IMR-90 (cell line): ENCODE measurements at regions not wholly inside any gene's neighbourhood (a gene's known extent, or its start where the extent isn't known, plus 50 kb on each side); places are given as distances from the start of the nearest gene placed in this dataset.

Experiments used
- ATAC-seq: fragments of 200-7000 bp; cut with Tn5 transposase; 2 replicates; pipeline ENCODE4 v1.9.1; 2020; ENCODE audit warnings: low read depth, mild to moderate bottlenecking, moderate library complexity
- BruUV-seq: library from RNA; stranded (reverse); fragments of 400-500 nt; replicated peaks from 2 replicates; lab custom pipeline; 2021; lab: Mats Ljungman, UMichigan
- CTCF ChIA-PET: fragments of 300-600 bp; formaldehyde crosslinking; extraction: SDS; loops from one replicate; lab custom pipeline; 2021; ENCODE audit warnings: antibody characterized with exemption; lab: Yijun Ruan, JAX
- POLR2A ChIA-PET: fragments of 300-600 bp; sonication (Branson Sonifier 250); formaldehyde crosslinking; loops from one replicate; lab custom pipeline; 2022; ENCODE audit warnings: antibody characterized with exemption; ENCODE audit not compliant: unreplicated experiment; lab: Charles Lee
- DNase-seq: peaks from one replicate; pipeline ENCODE4 v3.0.0; 2013
- H2AFZ ChIP-seq: replicated peaks from 2 replicates; pipeline ENCODE3; 2013; ENCODE audit warnings: low read length, mild to moderate bottlenecking; ENCODE audit not compliant: poor library complexity
- H2AK5ac ChIP-seq: 2 replicates; pipeline ENCODE4 v1.6.1; 2013; ENCODE audit warnings: low read depth, low read length, inconsistent platforms
- H2AK9ac ChIP-seq: replicated peaks from 2 replicates; pipeline ENCODE3; 2013; ENCODE audit warnings: mild to moderate bottlenecking, low read depth, low read length, moderate library complexity; ENCODE audit not compliant: poor library complexity
- H2BK120ac ChIP-seq: 2 replicates; pipeline ENCODE4 v1.6.1; 2013; ENCODE audit warnings: low read depth, low read length, inconsistent platforms
- H2BK15ac ChIP-seq: 3 replicates; pipeline ENCODE4 v1.6.1; 2013; ENCODE audit warnings: low read depth, low read length, inconsistent platforms
- H2BK20ac ChIP-seq: 2 replicates; pipeline ENCODE4 v1.6.1; 2013; ENCODE audit warnings: low read depth, mild to moderate bottlenecking, inconsistent platforms, low read length, moderate library complexity
- H2BK5ac ChIP-seq: 2 replicates; pipeline ENCODE4 v1.6.1; 2013; ENCODE audit warnings: mild to moderate bottlenecking, low read depth, low read length, inconsistent platforms; ENCODE audit not compliant: poor library complexity, severe bottlenecking
- H3K14ac ChIP-seq: replicated peaks from 2 replicates; pipeline ENCODE4 v1.6.1; 2013; ENCODE audit warnings: low read depth, low read length, inconsistent platforms
- H3K18ac ChIP-seq: 2 replicates; pipeline ENCODE4 v1.6.1; 2013; ENCODE audit warnings: low read depth, low read length, control low read depth
- H3K23ac ChIP-seq: 2 replicates; pipeline ENCODE4 v1.6.1; 2013; ENCODE audit warnings: low read depth, low read length, inconsistent platforms
- H3K27ac ChIP-seq: 2 replicates; pipeline ENCODE4 v1.5.1; 2013; ENCODE audit warnings: mild to moderate bottlenecking, control low read depth, low read length; ENCODE audit not compliant: insufficient read depth
- H3K27me3 ChIP-seq: 2 replicates; pipeline ENCODE4 v1.6.1; 2013; ENCODE audit warnings: low read length; ENCODE audit not compliant: control insufficient read depth, insufficient read depth
- H3K36me3 ChIP-seq: 2 replicates; pipeline ENCODE4 v1.6.1; 2013; ENCODE audit warnings: low read length, mixed read lengths; ENCODE audit not compliant: control insufficient read depth, insufficient read depth
- H3K4ac ChIP-seq: 2 replicates; pipeline ENCODE4 v1.6.1; 2013; ENCODE audit warnings: low read depth, low read length, inconsistent platforms
- H3K4me1 ChIP-seq: 2 replicates; pipeline ENCODE4 v1.6.1; 2013; ENCODE audit warnings: low read length, mixed read lengths; ENCODE audit not compliant: control insufficient read depth, insufficient read depth
- H3K4me2 ChIP-seq: 2 replicates; pipeline ENCODE4 v1.6.1; 2013; ENCODE audit warnings: low read depth, mild to moderate bottlenecking, control low read depth, low read length, moderate library complexity
- H3K4me3 ChIP-seq: 2 replicates; pipeline ENCODE4 v1.5.1; 2013; ENCODE audit warnings: low read depth, mild to moderate bottlenecking, control low read depth, low read length, moderate library complexity; ENCODE audit not compliant: insufficient read depth
- H3K56ac ChIP-seq: 2 replicates; pipeline ENCODE4 v1.6.1; 2013; ENCODE audit warnings: low read length, inconsistent platforms; ENCODE audit not compliant: insufficient read depth; ENCODE audit errors: extremely low read depth
- H3K79me1 ChIP-seq, 2 experiments: 2 replicates each; pipeline ENCODE4 v1.6.1; 2013; ENCODE audit warnings: low read length in 2 of 2, inconsistent platforms in 1 of 2, low read depth in 1 of 2
- H3K9ac ChIP-seq: 2 replicates; pipeline ENCODE4 v1.6.1; 2013; ENCODE audit warnings: low read depth, low read length, control low read depth
- H3K9me1 ChIP-seq: 2 replicates; pipeline ENCODE4 v1.6.1; 2013; ENCODE audit warnings: low read length, inconsistent platforms; ENCODE audit not compliant: insufficient read depth
- H3K9me3 ChIP-seq: 2 replicates; pipeline ENCODE4 v1.6.1; 2013; ENCODE audit warnings: low read length; ENCODE audit not compliant: control insufficient read depth, insufficient read depth
- H4K20me1 ChIP-seq: 2 replicates; pipeline ENCODE4 v1.6.1; 2013; ENCODE audit warnings: low read length, inconsistent platforms; ENCODE audit not compliant: insufficient read depth
- H4K5ac ChIP-seq: 2 replicates; pipeline ENCODE4 v1.6.1; 2013; ENCODE audit warnings: mild to moderate bottlenecking, low read depth, low read length, control low read depth
- H4K8ac ChIP-seq, 2 experiments: 2 replicates each; pipeline ENCODE4 v1.6.1; 2013; ENCODE audit warnings: low read depth in 2 of 2, low read length in 2 of 2, control low read depth in 1 of 2, inconsistent platforms in 1 of 2
- H4K91ac ChIP-seq: 2 replicates; pipeline ENCODE4 v1.6.1; 2013; ENCODE audit warnings: low read depth, low read length, inconsistent platforms; ENCODE audit not compliant: insufficient read depth
- WGBS, 2 experiments: methylation state at CpG; one replicate each; pipeline versions ENCODE4 v1.1.5 to v1.1.7; 2013; ENCODE audit warnings: missing lambda C conversion rate in 2 of 2; ENCODE audit not compliant: insufficient read length in 1 of 2; ENCODE audit errors: extremely low coverage in 2 of 2; 5-methylcytosine and 5-hydroxymethylcytosine counted together
- dilution Hi-C: fragments of 300-500 bp; cut with HindIII; formaldehyde crosslinking; loops from one replicate; pipeline ENCODE4 v1.14.3; 2018; ENCODE audit warnings: low sequenced_read_pairs; ENCODE audit not compliant: unreplicated experiment
- in situ Hi-C: fragments of 300-500 bp; cut with MboI; formaldehyde crosslinking; loops from 3 replicates; pipeline ENCODE4 v1.14.3; 2019; ENCODE audit warnings: low sequenced_read_pairs, inconsistent platforms, mixed read lengths
- intact Hi-C: fragments of 100-400 bp; cut with micrococcal nuclease; formaldehyde crosslinking; loops from 2 replicates; pipeline ENCODE4 v1.10.0; 2022
- TF ChIP-seq, protein P1 (sequence below): fragments of 150-350 bp; IDR thresholded peaks from 2 replicates; pipeline ENCODE4 v1.6.1; 2017; ENCODE audit warnings: mild to moderate bottlenecking, antibody characterized with exemption, low read length, low read depth

DNA sequence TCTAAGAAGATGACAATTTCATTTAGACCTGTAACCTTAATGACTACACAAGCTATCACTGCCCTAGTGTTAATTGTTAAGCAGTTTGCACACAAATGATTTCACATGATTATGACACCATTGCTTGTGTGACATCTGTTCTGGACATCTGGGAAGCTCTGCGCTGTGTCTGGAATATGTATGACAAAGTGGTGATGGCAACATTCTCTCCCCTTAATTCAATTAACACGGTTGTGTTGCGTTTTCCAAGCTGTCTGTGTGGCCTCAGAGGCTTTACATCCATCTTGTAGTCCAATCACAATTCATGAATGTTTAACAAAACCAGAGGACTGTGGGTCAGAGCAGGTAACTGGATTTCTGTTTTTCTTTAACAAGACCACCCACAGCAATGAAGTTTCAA, 204.4 kb downstream of the COG6 start:
- no peak overlapping the region for H3K9ac ChIP-seq
- POLR2A ChIA-PET: no interaction called here
- H3K4me2 ChIP-seq: no peak overlapping the region
- BruUV-seq: no TSS peak
- no peak overlapping the region for H3K4ac ChIP-seq
- ATAC-seq (no peak), DNase-seq (no peak)
- no peak overlapping the region for H4K8ac ChIP-seq
- no peak overlapping the region for H2AK9ac ChIP-seq
- dilution Hi-C loops: no loop called here
- H3K56ac ChIP-seq: no peak overlapping the region
- no peak overlapping the region for H4K91ac ChIP-seq
- no peak overlapping the region for H3K4me3 ChIP-seq
- H2AK5ac ChIP-seq: no peak overlapping the region
- H2BK5ac ChIP-seq: no peak overlapping the region
- no peak overlapping the region for H3K27ac ChIP-seq
- no peaks in the 10 kb centered on the region; the same call in 1 of the 2 replicates for H3K27me3 ChIP-seq
- no peaks in the 10 kb centered on the region for H3K9me1 ChIP-seq
- H2BK20ac ChIP-seq: no peak overlapping the region
- no peak overlapping the region for H2BK15ac ChIP-seq
- no peak overlapping the region for H4K5ac ChIP-seq
- no peak overlapping the region for H3K23ac ChIP-seq
- no peak overlapping the region for H3K14ac ChIP-seq
- no peak overlapping the region for H3K18ac ChIP-seq
- intact Hi-C loops: no loop called here
- TF ChIP-seq, protein P1, sequence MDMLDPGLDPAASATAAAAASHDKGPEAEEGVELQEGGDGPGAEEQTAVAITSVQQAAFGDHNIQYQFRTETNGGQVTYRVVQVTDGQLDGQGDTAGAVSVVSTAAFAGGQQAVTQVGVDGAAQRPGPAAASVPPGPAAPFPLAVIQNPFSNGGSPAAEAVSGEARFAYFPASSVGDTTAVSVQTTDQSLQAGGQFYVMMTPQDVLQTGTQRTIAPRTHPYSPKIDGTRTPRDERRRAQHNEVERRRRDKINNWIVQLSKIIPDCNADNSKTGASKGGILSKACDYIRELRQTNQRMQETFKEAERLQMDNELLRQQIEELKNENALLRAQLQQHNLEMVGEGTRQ: no peak
- in situ Hi-C loops: no loop called here
- H4K20me1 ChIP-seq: no peaks in the 10 kb centered on the region
- no peaks in the 10 kb centered on the region for H3K79me1 ChIP-seq
- H2BK120ac ChIP-seq: no peak overlapping the region
- no peaks in the 10 kb centered on the region for H3K9me3 ChIP-seq
- H3K4me1 ChIP-seq: no peaks in the 10 kb centered on the region
- H2AFZ ChIP-seq: no peak overlapping the region
- no peaks in the 10 kb centered on the region for H3K36me3 ChIP-seq
- CTCF ChIA-PET: no interaction called here
- WGBS, 2 experiments: no CpG with 5 or more reads among the region's 3 CpGs
